ENCODE measurements at regions not wholly inside any gene's neighbourhood (a gene's known extent, or its start where the extent isn't known, plus 50 kb on each side); places are given as distances from the start of the nearest gene placed in this dataset.
"Not testable (repeated sequence)": the region's sequence is repeated elsewhere in the genome, so short reads cannot be mapped to it uniquely, and the experiment has no call there.

GRCh38 chr15:44838929-44839328, 102.6 kb downstream of the TRIM69 start:
- H3K4me3 ChIP-seq (ENCODE audit: low read depth in 2 of 2, low read length in 1 of 2); H4K20me1 ChIP-seq (ENCODE audit: insufficient read depth); H3F3A ChIP-seq (replicated peaks; ENCODE audit: insufficient read depth); H3K79me2 ChIP-seq (ENCODE audit: insufficient read depth); H2AFZ ChIP-seq (ENCODE audit: low read depth); POLR2A ChIA-PET; H3K9me2 ChIP-seq; DNase-seq; H3K4me1 ChIP-seq (ENCODE audit: control insufficient read depth in 1 of 2, insufficient read depth in 2 of 2, low read depth in 1 of 2, low read length in 1 of 2); H3K9ac ChIP-seq; H3K9me3 ChIP-seq; H3K36me3 ChIP-seq (replicated peaks in 1 of 2; ENCODE audit: control insufficient read depth in 1 of 2, insufficient read depth in 2 of 2, low read length in 1 of 2); H3K27me3 ChIP-seq (ENCODE audit: insufficient read depth): not testable (repeated sequence)
- Histone ChIP-seq H3K27ac (ENCODE audit: low read depth in 2 of 2, low read length in 1 of 2) (peak overlapping the region in 1 of 2 experiments; percentile 42; a peak in 2 of 4 replicates), H3K4me2 (peak overlapping the region; percentile 40; the same call in 1 of the 2 replicates)
- CTCF ChIA-PET, result interaction anchor here (0.9 kb wide), 1 partner anchor 15 kb away, joined by 3 read pairs; no protein-coding TSS in a partner anchor
- 47% methylated on average over 3 of the region's 3 CpGs for WGBS (ENCODE audit: low lambda C conversion rate)
- TF ChIP-seq, protein P1, sequence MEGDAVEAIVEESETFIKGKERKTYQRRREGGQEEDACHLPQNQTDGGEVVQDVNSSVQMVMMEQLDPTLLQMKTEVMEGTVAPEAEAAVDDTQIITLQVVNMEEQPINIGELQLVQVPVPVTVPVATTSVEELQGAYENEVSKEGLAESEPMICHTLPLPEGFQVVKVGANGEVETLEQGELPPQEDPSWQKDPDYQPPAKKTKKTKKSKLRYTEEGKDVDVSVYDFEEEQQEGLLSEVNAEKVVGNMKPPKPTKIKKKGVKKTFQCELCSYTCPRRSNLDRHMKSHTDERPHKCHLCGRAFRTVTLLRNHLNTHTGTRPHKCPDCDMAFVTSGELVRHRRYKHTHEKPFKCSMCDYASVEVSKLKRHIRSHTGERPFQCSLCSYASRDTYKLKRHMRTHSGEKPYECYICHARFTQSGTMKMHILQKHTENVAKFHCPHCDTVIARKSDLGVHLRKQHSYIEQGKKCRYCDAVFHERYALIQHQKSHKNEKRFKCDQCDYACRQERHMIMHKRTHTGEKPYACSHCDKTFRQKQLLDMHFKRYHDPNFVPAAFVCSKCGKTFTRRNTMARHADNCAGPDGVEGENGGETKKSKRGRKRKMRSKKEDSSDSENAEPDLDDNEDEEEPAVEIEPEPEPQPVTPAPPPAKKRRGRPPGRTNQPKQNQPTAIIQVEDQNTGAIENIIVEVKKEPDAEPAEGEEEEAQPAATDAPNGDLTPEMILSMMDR (IDR thresholded peaks at IDR 0.05), result peak; percentile 14; the same call in 1 of the 2 replicates

DNA sequence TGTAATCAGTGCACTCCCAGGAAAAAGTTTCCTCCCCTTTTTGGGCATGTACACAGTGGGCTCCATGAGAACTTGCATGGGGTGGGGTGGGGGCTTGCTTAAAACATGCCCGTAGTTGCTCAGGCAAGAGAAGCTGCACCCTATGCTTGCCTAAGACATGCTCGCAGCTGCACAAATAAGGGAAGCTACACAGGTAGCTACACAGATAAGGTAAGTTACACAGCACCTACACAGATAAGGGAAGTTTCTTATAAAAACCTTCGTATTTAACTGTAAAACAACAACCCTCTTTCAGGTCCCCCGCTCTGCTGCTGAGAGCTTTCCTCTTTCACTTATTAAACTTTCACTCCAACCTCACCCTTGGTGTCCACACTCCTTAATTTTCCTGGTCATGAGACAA, 105.4 kb downstream of the TRIM69 start:
- WGBS (ENCODE audit: low lambda C conversion rate), result 37% methylated on average over 4 of the region's 4 CpGs
- DNase-seq; H3K4me3 ChIP-seq (ENCODE audit: low read depth in 2 of 2, low read length in 1 of 2); H3K36me3 ChIP-seq (replicated peaks in 1 of 2; ENCODE audit: control insufficient read depth in 1 of 2, insufficient read depth in 2 of 2, low read length in 1 of 2); H3K27me3 ChIP-seq (ENCODE audit: insufficient read depth); H3F3A ChIP-seq (replicated peaks; ENCODE audit: insufficient read depth); H3K9me2 ChIP-seq; POLR2A ChIA-PET; H3K4me1 ChIP-seq (ENCODE audit: control insufficient read depth in 1 of 2, insufficient read depth in 2 of 2, low read depth in 1 of 2, low read length in 1 of 2); H2AFZ ChIP-seq (ENCODE audit: low read depth); H3K9ac ChIP-seq; H3K9me3 ChIP-seq; H3K79me2 ChIP-seq (ENCODE audit: insufficient read depth); H3K4me2 ChIP-seq; H3K27ac ChIP-seq (ENCODE audit: low read depth in 2 of 2, low read length in 1 of 2); H4K20me1 ChIP-seq (ENCODE audit: insufficient read depth): not testable (repeated sequence)
- CTCF ChIA-PET, result interaction anchor here (2.3 kb wide), 1 partner anchor 13 kb away, joined by 6 read pairs; no protein-coding TSS in a partner anchor

DNA sequence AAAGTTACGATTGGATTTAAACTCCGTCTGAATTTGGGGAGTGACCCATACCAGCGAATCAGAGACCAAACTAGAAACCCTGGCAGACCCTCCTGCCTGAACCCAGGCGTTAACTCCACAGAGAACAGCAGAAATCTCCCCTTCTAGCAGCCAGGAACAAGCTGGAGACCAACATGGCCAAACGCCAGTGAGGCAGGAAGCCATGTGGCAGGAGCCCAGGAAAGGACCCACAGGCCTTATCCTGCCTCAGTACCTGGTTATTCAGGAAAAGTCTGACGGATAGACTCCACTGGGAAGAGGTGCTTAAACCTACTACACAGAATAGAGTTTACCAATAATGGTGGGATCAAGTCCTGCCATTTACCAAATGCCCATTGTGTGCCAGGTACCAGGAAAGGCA, 106.6 kb downstream of the TRIM69 start:
- H3K4me2 ChIP-seq; H3K79me2 ChIP-seq (ENCODE audit: insufficient read depth); DNase-seq; H3F3A ChIP-seq (replicated peaks; ENCODE audit: insufficient read depth); H2AFZ ChIP-seq (ENCODE audit: low read depth); H4K20me1 ChIP-seq (ENCODE audit: insufficient read depth); H3K9ac ChIP-seq; H3K9me3 ChIP-seq; H3K4me3 ChIP-seq (ENCODE audit: low read depth in 2 of 2, low read length in 1 of 2); H3K27me3 ChIP-seq (ENCODE audit: insufficient read depth); POLR2A ChIA-PET; H3K27ac ChIP-seq (ENCODE audit: low read depth in 2 of 2, low read length in 1 of 2); H3K36me3 ChIP-seq (replicated peaks in 1 of 2; ENCODE audit: control insufficient read depth in 1 of 2, insufficient read depth in 2 of 2, low read length in 1 of 2); H3K9me2 ChIP-seq; H3K4me1 ChIP-seq (ENCODE audit: control insufficient read depth in 1 of 2, insufficient read depth in 2 of 2, low read depth in 1 of 2, low read length in 1 of 2): not testable (repeated sequence)
- 40% methylated on average over 6 of the region's 6 CpGs for whole genome bisulfite sequencing (ENCODE audit: low lambda C conversion rate)
- CTCF ChIA-PET, result interaction anchor here (2.3 kb wide), 1 partner anchor 11 kb away, joined by 6 read pairs; no protein-coding TSS in a partner anchor

- H3K9me3 ChIP-seq; H3F3A ChIP-seq (replicated peaks; ENCODE audit: insufficient read depth); H3K4me3 ChIP-seq (ENCODE audit: low read depth in 2 of 2, low read length in 1 of 2); H2AFZ ChIP-seq (ENCODE audit: low read depth); H3K4me1 ChIP-seq (ENCODE audit: control insufficient read depth in 1 of 2, insufficient read depth in 2 of 2, low read depth in 1 of 2, low read length in 1 of 2); H3K27me3 ChIP-seq (ENCODE audit: insufficient read depth); H3K27ac ChIP-seq (ENCODE audit: low read depth in 2 of 2, low read length in 1 of 2); H3K9me2 ChIP-seq; H4K20me1 ChIP-seq (ENCODE audit: insufficient read depth); POLR2A ChIA-PET; DNase-seq; H3K4me2 ChIP-seq; CTCF ChIA-PET; H3K79me2 ChIP-seq (ENCODE audit: insufficient read depth); H3K9ac ChIP-seq; H3K36me3 ChIP-seq (replicated peaks in 1 of 2; ENCODE audit: control insufficient read depth in 1 of 2, insufficient read depth in 2 of 2, low read length in 1 of 2): not testable (repeated sequence)
- 35% methylated on average over 2 of the region's 2 CpGs for WGBS (ENCODE audit: low lambda C conversion rate)
These were observed 108.6 kb downstream of the TRIM69 start for GRCh38 chr15:44844936-44845335.

- DNase-seq; H3F3A ChIP-seq (replicated peaks; ENCODE audit: insufficient read depth); CTCF ChIA-PET; H3K27ac ChIP-seq (ENCODE audit: low read depth in 2 of 2, low read length in 1 of 2); H3K4me3 ChIP-seq (ENCODE audit: low read depth in 2 of 2, low read length in 1 of 2); H3K79me2 ChIP-seq (ENCODE audit: insufficient read depth); H2AFZ ChIP-seq (ENCODE audit: low read depth); POLR2A ChIA-PET; H3K9me2 ChIP-seq; H3K9me3 ChIP-seq; H3K4me2 ChIP-seq; H3K27me3 ChIP-seq (ENCODE audit: insufficient read depth); H3K9ac ChIP-seq; H3K4me1 ChIP-seq (ENCODE audit: control insufficient read depth in 1 of 2, insufficient read depth in 2 of 2, low read depth in 1 of 2, low read length in 1 of 2); H4K20me1 ChIP-seq (ENCODE audit: insufficient read depth); H3K36me3 ChIP-seq (replicated peaks in 1 of 2; ENCODE audit: control insufficient read depth in 1 of 2, insufficient read depth in 2 of 2, low read length in 1 of 2): not testable (repeated sequence)
- no CpG with 5 or more reads among the region's 1 CpG for WGBS (ENCODE audit: low lambda C conversion rate)
These were observed 109.8 kb downstream of the TRIM69 start for GRCh38 chr15:44846156-44846555.

DNA sequence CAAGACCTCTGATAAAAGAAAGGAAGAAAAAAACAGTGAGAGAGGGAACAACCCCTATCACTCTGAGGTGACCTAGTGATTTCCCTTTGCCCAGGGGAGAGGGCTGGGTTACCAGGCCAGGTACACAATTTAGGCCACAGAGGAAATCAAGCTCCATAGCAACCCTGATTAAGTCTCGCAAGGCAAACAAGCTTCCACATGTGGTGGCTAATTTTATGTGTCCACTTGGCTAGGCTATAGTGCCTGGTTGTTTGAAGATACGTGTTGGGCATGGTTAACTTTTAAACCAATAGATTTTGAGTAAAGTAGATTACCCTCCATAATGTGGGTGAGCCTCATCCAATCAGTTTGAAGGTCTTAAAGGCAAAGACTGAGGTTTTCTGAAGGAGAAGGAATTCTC, 108.9 kb upstream of the TERB2 start:
- H2AFZ ChIP-seq (ENCODE audit: low read depth); CTCF ChIA-PET; H3F3A ChIP-seq (replicated peaks; ENCODE audit: insufficient read depth); H4K20me1 ChIP-seq (ENCODE audit: insufficient read depth); H3K4me1 ChIP-seq (ENCODE audit: control insufficient read depth in 1 of 2, insufficient read depth in 2 of 2, low read depth in 1 of 2, low read length in 1 of 2); H3K9me3 ChIP-seq; H3K36me3 ChIP-seq (replicated peaks in 1 of 2; ENCODE audit: control insufficient read depth in 1 of 2, insufficient read depth in 2 of 2, low read length in 1 of 2); H3K27me3 ChIP-seq (ENCODE audit: insufficient read depth); H3K9ac ChIP-seq; POLR2A ChIA-PET; H3K4me2 ChIP-seq; H3K79me2 ChIP-seq (ENCODE audit: insufficient read depth); H3K9me2 ChIP-seq; H3K4me3 ChIP-seq (ENCODE audit: low read depth in 2 of 2, low read length in 1 of 2); H3K27ac ChIP-seq (ENCODE audit: low read depth in 2 of 2, low read length in 1 of 2); DNase-seq: not testable (repeated sequence)
- WGBS (ENCODE audit: low lambda C conversion rate), result no CpG with 5 or more reads among the region's 2 CpGs
